DOHH2 (cell line): ENCODE measurements at regions not wholly inside any gene's neighbourhood (a gene's known extent, or its start where the extent isn't known, plus 50 kb on each side); places are given as distances from the start of the nearest gene placed in this dataset.

Experiments used
- CTCF ChIP-seq: fragments of 200-600 bp; sonication (generic); IDR thresholded peaks from one replicate; pipeline ENCODE4 v1.5.1; 2014; ENCODE audit warnings: antibody characterized with exemption, mild to moderate bottlenecking, low read depth, low read length; ENCODE audit not compliant: poor library complexity, severe bottlenecking
- EZH2phosphoT487 ChIP-seq: fragments of 200-600 bp; sonication (generic); IDR thresholded peaks from 2 replicates; pipeline ENCODE4 v1.6.1; 2017; ENCODE audit warnings: borderline replicate concordance, mild to moderate bottlenecking, antibody characterized with exemption, low read length, moderate library complexity, mixed read lengths

DNA sequence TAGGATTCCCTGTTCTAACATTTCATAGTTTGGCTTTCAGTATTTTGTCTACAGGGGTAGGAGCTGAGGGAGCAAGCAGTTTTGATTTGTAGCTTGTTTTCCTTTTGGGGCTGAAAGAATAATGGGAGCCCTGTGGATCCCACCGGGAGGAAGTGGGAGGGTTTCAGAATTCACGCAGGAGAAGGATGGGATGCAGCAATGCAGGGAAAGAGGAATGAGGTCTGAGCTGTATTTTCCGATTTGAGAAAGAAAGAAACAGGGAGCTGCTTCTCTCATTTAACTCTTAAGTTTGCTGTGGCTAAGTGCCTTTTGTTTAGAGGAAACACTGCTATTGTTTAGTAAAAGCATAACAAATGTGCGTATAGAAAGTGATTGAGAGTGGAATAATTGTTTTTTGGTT lies 141.0 kb downstream of the ADCYAP1 start:
- TF ChIP-seq CTCF: no peak
- no peak for TF ChIP-seq EZH2phosphoT487
